ENCODE measurements at regions not wholly inside any gene's neighbourhood (a gene's known extent, or its start where the extent isn't known, plus 50 kb on each side); places are given as distances from the start of the nearest gene placed in this dataset.

- Mint-ChIP-seq H3K27ac (no peak overlapping the region), H3K4me3 (no peak overlapping the region), H3K4me1 (peaks cover 14% of the 10 kb centered on the region), H3K27me3 (peaks cover 25% of the 10 kb centered on the region), H3K9me3 (ENCODE audit: low read depth) (no peaks in the 10 kb centered on the region), H3K36me3 (no peaks in the 10 kb centered on the region)
- DNase-seq (no peak), ATAC-seq (no peak)
- CTCF ChIA-PET = interaction anchor here (0.6 to 3.2 kb wide), 16 partner anchors 12 to 923 kb away, joined by 3 to 16 read pairs (median 4); no protein-coding TSS in a partner anchor
Observed at GRCh38 chr4:57162499-57163019, 52.4 kb upstream of the IGFBP7 start.
